GM23338 (cell line): ENCODE measurements at regions not wholly inside any gene's neighbourhood (a gene's known extent, or its start where the extent isn't known, plus 50 kb on each side); places are given as distances from the start of the nearest gene placed in this dataset.

ENCODE experiments used
- ATAC-seq: fragments of 200-7000 bp; cut with Tn5 transposase; 3 replicates; pipeline ENCODE4 v1.9.1; 2020
- DNase-seq: peaks from one replicate; pipeline ENCODE4 v3.0.0-alpha.2; 2015; ENCODE audit warnings: low spot score
- H2AFZ ChIP-seq: fragments of 200-600 bp; sonication (generic); 2 replicates; pipeline ENCODE4 v1.8.0; 2016; ENCODE audit warnings: antibody characterized with exemption, mild to moderate bottlenecking, moderate library complexity
- H3F3A ChIP-seq: fragments of 200-600 bp; sonication (generic); replicated peaks from 2 replicates; pipeline ENCODE4 v1.8.0; 2017; ENCODE audit warnings: antibody characterized with exemption, mixed run types, low read depth
- H3K27ac ChIP-seq: fragments of 200-600 bp; sonication (generic); 2 replicates; pipeline ENCODE4 v1.6.1; 2016; ENCODE audit warnings: low read depth
- H3K27me3 ChIP-seq: fragments of 200-600 bp; sonication (generic); 2 replicates; pipeline ENCODE4 v1.8.0; 2016; ENCODE audit warnings: mild to moderate bottlenecking, mixed run types, moderate library complexity; ENCODE audit not compliant: insufficient read depth
- H3K36me3 ChIP-seq: fragments of 200-600 bp; sonication (generic); 2 replicates; pipeline ENCODE4 v1.8.0; 2016; ENCODE audit warnings: mild to moderate bottlenecking; ENCODE audit not compliant: insufficient read depth
- H3K4me1 ChIP-seq: fragments of 200-600 bp; sonication (generic); 2 replicates; pipeline ENCODE4 v1.8.0; 2016; ENCODE audit warnings: mild to moderate bottlenecking, moderate library complexity; ENCODE audit not compliant: insufficient read depth
- H3K4me2 ChIP-seq: fragments of 200-600 bp; sonication (generic); 2 replicates; pipeline ENCODE4 v1.7.1; 2017; ENCODE audit warnings: mixed run types
- H3K4me3 ChIP-seq: fragments of 200-600 bp; sonication (generic); 2 replicates; pipeline ENCODE4 v1.6.1; 2016; ENCODE audit warnings: mixed run types
- H3K79me2 ChIP-seq: fragments of 200-600 bp; sonication (generic); replicated peaks from 2 replicates; pipeline ENCODE4 v1.8.0; 2017; ENCODE audit warnings: mild to moderate bottlenecking; ENCODE audit not compliant: insufficient read depth
- H3K9me2 ChIP-seq: fragments of 200-600 bp; sonication (generic); 2 replicates; pipeline ENCODE4 v1.8.0; 2017; ENCODE audit not compliant: insufficient read depth
- H4K20me1 ChIP-seq: fragments of 200-600 bp; sonication (generic); replicated peaks from 2 replicates; pipeline ENCODE4 v1.8.0; 2017; ENCODE audit warnings: mild to moderate bottlenecking; ENCODE audit not compliant: insufficient read depth
- H3K27ac Mint-ChIP-seq: 2 replicates; pipeline ENCODE4 v1.8.0; 2020; ENCODE audit warnings: inconsistent platforms, mild to moderate bottlenecking, moderate library complexity, mixed read lengths
- H3K27me3 Mint-ChIP-seq: 3 replicates; pipeline ENCODE4 v1.8.0; 2022; ENCODE audit warnings: low read depth, mild to moderate bottlenecking, moderate library complexity, mixed read lengths, inconsistent platforms; ENCODE audit not compliant: insufficient read depth, poor library complexity
- H3K36me3 Mint-ChIP-seq: 3 replicates; pipeline ENCODE4 v1.8.0; 2021; ENCODE audit warnings: low read depth, mild to moderate bottlenecking, inconsistent platforms, moderate library complexity, mixed read lengths
- H3K4me1 Mint-ChIP-seq: 3 replicates; pipeline ENCODE4 v1.8.0; 2020; ENCODE audit warnings: mild to moderate bottlenecking, inconsistent platforms, mixed read lengths
- H3K4me3 Mint-ChIP-seq: 3 replicates; pipeline ENCODE4 v1.8.0; 2021; ENCODE audit warnings: moderate library complexity, mild to moderate bottlenecking, inconsistent platforms, mixed read lengths
- H3K9me3 Mint-ChIP-seq: 3 replicates; pipeline ENCODE4 v1.8.0; 2020; ENCODE audit warnings: moderate library complexity, mild to moderate bottlenecking, inconsistent platforms, mixed read lengths
- CREB1 ChIP-seq: fragments of 250-450 bp; sonication (Bioruptor Pico); IDR thresholded peaks from 2 replicates; pipeline ENCODE4 v1.5.0; 2020; ENCODE audit warnings: low read depth, mild to moderate bottlenecking, moderate library complexity
- CTCF ChIP-seq, 2 experiments: fragments of 200-600 bp in 1 of 2; sonication (generic) in 1 of 2; conservative IDR thresholded peaks; 2 replicates each; pipeline versions ENCODE4 v1.5.1 to v1.6.1; 2016 to 2017; ENCODE audit warnings: antibody characterized with exemption in 2 of 2, low read depth in 2 of 2, mild to moderate bottlenecking in 2 of 2, moderate library complexity in 1 of 2
- EZH2 ChIP-seq: fragments of 200-600 bp; sonication (generic); IDR thresholded peaks from one replicate; pipeline ENCODE4 v1.8.0; 2017; ENCODE audit warnings: antibody characterized with exemption, mild to moderate bottlenecking, low read depth; ENCODE audit not compliant: unreplicated experiment
- EZH2phosphoT487 ChIP-seq: fragments of 200-600 bp; sonication (generic); IDR thresholded peaks from one replicate; pipeline ENCODE4 v1.8.1; 2018; ENCODE audit warnings: antibody characterized with exemption; ENCODE audit not compliant: unreplicated experiment
- JUNB ChIP-seq: IDR thresholded peaks from one replicate; pipeline ENCODE4 v1.6.1; 2016; ENCODE audit warnings: antibody characterized with exemption; ENCODE audit not compliant: unreplicated experiment
- NANOG ChIP-seq: IDR thresholded peaks from 2 replicates; pipeline ENCODE4 v1.6.1; 2016; ENCODE audit warnings: antibody characterized with exemption, borderline replicate concordance
- POLR2AphosphoS5 ChIP-seq: IDR thresholded peaks from 2 replicates; pipeline ENCODE4 v1.6.1; 2016; ENCODE audit warnings: antibody characterized with exemption, low read depth
- STAT1 ChIP-seq: IDR thresholded peaks from one replicate; pipeline ENCODE4 v1.6.1; 2016; ENCODE audit warnings: antibody characterized with exemption; ENCODE audit not compliant: unreplicated experiment
- ZNF114 ChIP-seq: fragments of 250-450 bp; sonication (Bioruptor Pico); IDR thresholded peaks from 2 replicates; pipeline ENCODE4 v1.5.0; 2020; ENCODE audit warnings: mild to moderate bottlenecking, moderate library complexity
- ZNF331 ChIP-seq: fragments of 250-450 bp; sonication (Bioruptor Pico); IDR thresholded peaks from 2 replicates; pipeline ENCODE4 v1.5.0; 2020; ENCODE audit warnings: low read depth, mild to moderate bottlenecking, moderate library complexity
- ZNF462 ChIP-seq: fragments of 250-450 bp; sonication (Bioruptor Pico); IDR thresholded peaks from 2 replicates; pipeline ENCODE4 v1.5.0; 2020; ENCODE audit warnings: mild to moderate bottlenecking, moderate library complexity
- TF ChIP-seq, protein P1 (sequence below): IDR thresholded peaks from one replicate; pipeline ENCODE4 v1.6.1; 2018; ENCODE audit warnings: antibody characterized with exemption; ENCODE audit not compliant: unreplicated experiment
- TF ChIP-seq, protein P2 (sequence below): IDR thresholded peaks from 2 replicates; pipeline ENCODE4 v1.6.1; 2016; ENCODE audit warnings: antibody characterized with exemption

GRCh38 chr2:180219491-180219890, 212.4 kb upstream of the CWC22 start:
- Mint-ChIP-seq H3K36me3 (peaks cover 15% of the 10 kb centered on the region), H3K4me3 (no peak overlapping the region), H3K4me1 (no peaks in the 10 kb centered on the region), H3K27ac (no peak overlapping the region), H3K27me3 (peaks cover 3% of the 10 kb centered on the region), H3K9me3 (peaks cover 21% of the 10 kb centered on the region)
- Histone ChIP-seq H3K79me2 (no peaks in the 10 kb centered on the region), H3K9me2 (peaks cover 5% of the 10 kb centered on the region; the same call in 1 of the 2 replicates), H3K27me3 (no peaks in the 10 kb centered on the region), H3K4me2 (no peak overlapping the region), H3K4me1 (no peaks in the 10 kb centered on the region), H3K36me3 (no peaks in the 10 kb centered on the region), H3K27ac (no peak overlapping the region), H4K20me1 (no peaks in the 10 kb centered on the region), H3K4me3 (no peak overlapping the region), H2AFZ (no peak overlapping the region), H3F3A (no peaks in the 10 kb centered on the region)
- ATAC-seq (no peak), DNase-seq (no peak)
- TF ChIP-seq EZH2phosphoT487 (no peak), NANOG (no peak), ZNF462 (CRISPR knock-in tag) (no peak), EZH2 (no peak), JUNB (no peak), CREB1 (CRISPR knock-in tag) (no peak), ZNF114 (CRISPR knock-in tag) (no peak), STAT1 (no peak), POLR2AphosphoS5 (no peak), CTCF (conservative IDR thresholded peaks at IDR 0.05; ENCODE audit: low read depth in 2 of 2) (no peak), ZNF331 (CRISPR knock-in tag) (no peak)
- TF ChIP-seq, protein P1, sequence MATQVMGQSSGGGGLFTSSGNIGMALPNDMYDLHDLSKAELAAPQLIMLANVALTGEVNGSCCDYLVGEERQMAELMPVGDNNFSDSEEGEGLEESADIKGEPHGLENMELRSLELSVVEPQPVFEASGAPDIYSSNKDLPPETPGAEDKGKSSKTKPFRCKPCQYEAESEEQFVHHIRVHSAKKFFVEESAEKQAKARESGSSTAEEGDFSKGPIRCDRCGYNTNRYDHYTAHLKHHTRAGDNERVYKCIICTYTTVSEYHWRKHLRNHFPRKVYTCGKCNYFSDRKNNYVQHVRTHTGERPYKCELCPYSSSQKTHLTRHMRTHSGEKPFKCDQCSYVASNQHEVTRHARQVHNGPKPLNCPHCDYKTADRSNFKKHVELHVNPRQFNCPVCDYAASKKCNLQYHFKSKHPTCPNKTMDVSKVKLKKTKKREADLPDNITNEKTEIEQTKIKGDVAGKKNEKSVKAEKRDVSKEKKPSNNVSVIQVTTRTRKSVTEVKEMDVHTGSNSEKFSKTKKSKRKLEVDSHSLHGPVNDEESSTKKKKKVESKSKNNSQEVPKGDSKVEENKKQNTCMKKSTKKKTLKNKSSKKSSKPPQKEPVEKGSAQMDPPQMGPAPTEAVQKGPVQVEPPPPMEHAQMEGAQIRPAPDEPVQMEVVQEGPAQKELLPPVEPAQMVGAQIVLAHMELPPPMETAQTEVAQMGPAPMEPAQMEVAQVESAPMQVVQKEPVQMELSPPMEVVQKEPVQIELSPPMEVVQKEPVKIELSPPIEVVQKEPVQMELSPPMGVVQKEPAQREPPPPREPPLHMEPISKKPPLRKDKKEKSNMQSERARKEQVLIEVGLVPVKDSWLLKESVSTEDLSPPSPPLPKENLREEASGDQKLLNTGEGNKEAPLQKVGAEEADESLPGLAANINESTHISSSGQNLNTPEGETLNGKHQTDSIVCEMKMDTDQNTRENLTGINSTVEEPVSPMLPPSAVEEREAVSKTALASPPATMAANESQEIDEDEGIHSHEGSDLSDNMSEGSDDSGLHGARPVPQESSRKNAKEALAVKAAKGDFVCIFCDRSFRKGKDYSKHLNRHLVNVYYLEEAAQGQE: no peak
- TF ChIP-seq, protein P2, sequence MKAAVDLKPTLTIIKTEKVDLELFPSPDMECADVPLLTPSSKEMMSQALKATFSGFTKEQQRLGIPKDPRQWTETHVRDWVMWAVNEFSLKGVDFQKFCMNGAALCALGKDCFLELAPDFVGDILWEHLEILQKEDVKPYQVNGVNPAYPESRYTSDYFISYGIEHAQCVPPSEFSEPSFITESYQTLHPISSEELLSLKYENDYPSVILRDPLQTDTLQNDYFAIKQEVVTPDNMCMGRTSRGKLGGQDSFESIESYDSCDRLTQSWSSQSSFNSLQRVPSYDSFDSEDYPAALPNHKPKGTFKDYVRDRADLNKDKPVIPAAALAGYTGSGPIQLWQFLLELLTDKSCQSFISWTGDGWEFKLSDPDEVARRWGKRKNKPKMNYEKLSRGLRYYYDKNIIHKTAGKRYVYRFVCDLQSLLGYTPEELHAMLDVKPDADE: no peak
